VCaP (cell line): ENCODE measurements at regions not wholly inside any gene's neighbourhood (a gene's known extent, or its start where the extent isn't known, plus 50 kb on each side); places are given as distances from the start of the nearest gene placed in this dataset.

Experiments used
- H3K27ac ChIP-seq: fragments of 450-650 bp; 2 replicates; pipeline ENCODE4 v1.5.1; 2017
- TF ChIP-seq, protein P1 (sequence below): fragments of 450-650 bp; conservative IDR thresholded peaks from 2 replicates; pipeline ENCODE4 v1.5.1; 2017; ENCODE audit warnings: mild to moderate bottlenecking, moderate library complexity

DNA sequence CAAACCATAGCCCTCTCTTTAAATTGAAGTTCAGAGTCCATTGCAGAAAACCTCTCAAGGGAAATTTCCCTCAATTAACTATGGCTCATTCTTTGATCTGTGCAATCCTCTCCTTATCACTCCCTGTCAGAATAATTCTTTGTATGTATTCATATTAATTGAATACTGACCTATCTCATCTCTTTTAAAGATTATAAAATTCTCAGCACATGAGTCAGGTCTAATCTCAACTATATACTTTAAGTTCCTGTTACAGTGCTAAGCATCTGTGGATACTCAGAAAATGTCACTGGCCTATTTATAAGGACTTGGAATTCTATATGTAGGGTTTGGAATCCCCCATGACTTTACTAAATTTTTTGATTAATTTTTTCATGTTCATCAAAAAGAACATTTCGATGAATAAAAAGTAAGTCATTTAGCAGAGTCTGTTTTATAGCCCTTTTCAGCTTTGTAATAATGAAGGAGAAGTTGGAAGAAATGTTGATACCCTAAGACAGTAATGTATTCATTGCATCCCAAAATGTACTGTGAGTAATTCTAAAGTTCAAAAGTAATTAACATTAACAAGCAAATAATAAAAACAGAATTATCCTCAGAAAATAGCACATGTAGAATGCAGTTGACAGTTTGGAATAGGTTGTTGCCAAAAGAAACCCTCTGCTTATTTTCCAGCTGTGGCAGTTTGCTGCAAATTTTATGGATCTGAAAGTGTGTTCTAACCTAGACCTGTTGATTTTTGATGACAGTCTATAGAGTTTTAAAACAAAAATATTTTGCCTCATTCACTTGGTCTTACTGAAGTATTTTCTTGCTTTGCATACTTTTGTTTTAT is 503.4 kb upstream of the CBLB start:
- TF ChIP-seq, protein P1, sequence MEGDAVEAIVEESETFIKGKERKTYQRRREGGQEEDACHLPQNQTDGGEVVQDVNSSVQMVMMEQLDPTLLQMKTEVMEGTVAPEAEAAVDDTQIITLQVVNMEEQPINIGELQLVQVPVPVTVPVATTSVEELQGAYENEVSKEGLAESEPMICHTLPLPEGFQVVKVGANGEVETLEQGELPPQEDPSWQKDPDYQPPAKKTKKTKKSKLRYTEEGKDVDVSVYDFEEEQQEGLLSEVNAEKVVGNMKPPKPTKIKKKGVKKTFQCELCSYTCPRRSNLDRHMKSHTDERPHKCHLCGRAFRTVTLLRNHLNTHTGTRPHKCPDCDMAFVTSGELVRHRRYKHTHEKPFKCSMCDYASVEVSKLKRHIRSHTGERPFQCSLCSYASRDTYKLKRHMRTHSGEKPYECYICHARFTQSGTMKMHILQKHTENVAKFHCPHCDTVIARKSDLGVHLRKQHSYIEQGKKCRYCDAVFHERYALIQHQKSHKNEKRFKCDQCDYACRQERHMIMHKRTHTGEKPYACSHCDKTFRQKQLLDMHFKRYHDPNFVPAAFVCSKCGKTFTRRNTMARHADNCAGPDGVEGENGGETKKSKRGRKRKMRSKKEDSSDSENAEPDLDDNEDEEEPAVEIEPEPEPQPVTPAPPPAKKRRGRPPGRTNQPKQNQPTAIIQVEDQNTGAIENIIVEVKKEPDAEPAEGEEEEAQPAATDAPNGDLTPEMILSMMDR = no peak
- H3K27ac ChIP-seq = no peak overlapping the region

DNA sequence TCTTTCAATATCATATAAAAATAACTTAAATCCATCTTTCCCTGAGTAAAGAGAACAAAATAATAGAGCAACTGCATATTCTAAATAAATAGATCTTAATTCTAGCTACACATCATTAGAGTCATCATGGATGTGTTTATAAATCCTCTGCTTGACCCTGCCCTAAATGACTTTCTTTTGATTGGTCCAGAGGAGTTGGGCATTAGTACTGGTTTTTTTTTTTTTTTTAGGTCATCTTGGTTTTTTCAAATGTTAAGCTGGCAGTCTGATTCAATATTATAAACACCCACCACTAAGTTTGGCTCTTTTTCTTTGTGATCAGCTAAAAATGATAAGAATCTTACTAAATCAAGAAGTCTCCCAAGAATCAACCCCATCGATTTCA is 504.0 kb upstream of the CBLB start:
- TF ChIP-seq, protein P1 = no peak
- H3K27ac ChIP-seq = no peak overlapping the region

DNA sequence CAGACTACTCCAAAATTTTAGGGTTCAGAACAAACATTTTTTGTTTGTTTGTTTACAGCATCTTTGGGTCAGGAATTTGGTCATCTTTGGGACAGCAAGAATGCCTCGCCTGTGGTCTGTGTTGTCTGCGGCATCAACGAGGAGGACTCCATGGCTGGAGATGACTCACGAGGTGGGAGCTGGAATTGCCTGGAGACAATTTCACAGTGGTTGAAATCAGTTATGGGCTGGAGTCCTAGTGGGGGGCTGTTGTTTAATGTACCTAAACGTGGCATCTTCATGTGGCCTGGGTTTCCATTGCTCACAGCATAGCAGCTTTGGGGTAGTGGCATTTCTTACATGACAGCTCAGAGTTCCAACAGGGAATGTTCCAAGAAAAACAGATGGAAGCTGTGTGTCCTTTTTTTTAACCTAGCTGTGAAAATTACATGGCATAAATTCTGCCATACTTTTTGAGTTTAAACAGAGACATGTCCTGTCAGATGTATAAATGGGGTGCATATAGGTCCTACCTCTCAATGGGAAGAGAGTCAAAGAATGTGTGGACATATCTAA is 507.3 kb upstream of the CBLB start:
- TF ChIP-seq, protein P1 = no peak

DNA sequence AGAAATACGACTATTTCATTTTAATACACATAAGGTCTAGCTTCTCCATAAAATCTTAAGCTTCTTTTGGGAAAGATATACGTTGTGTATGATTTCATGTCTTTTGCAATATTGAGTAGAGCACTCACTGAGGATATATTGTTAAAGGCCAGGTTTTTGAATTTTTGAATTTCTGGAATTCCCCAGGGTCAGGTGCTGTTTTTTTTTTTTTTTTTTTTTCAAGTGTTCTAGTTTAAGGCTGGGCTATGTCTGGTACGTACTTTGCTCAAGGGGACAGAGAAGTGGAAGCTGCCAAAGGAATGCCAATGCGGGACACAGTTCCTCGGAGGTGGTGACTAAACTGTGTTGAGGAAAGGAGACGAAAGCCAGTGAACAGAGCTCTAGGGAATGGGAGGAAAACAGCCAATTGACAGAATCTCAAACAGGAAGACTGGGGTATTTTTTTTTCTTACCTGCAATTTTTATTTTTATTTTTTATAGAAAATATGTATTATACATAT is 510.5 kb upstream of the CBLB start:
- TF ChIP-seq, protein P1 = no peak

More for the DNA sequence above, 507.3 kb upstream of the CBLB start:
- no peak overlapping the region for H3K27ac ChIP-seq

DNA sequence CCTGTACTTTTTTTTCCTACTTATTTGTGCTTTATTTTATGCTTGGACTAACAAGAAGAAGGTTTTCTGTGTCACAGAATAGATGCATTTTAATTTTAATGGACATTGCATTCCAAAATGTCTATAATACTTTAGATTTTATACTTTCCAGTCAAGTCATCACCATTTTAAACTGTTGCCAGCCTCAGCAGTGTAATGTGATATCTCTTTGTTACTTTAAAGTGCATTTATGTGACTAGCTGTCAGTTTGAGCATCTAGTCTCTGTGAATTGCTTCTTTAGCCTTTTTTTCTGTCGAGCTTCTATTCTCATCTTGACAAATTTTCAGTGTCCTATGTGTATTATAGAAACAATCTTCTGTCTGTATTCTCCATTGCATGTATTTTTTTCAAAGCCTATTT is 511.4 kb upstream of the CBLB start:
- TF ChIP-seq, protein P1 = no peak
- no peak overlapping the region for H3K27ac ChIP-seq

More for the DNA sequence above, 510.5 kb upstream of the CBLB start:
- no peak overlapping the region for H3K27ac ChIP-seq

DNA sequence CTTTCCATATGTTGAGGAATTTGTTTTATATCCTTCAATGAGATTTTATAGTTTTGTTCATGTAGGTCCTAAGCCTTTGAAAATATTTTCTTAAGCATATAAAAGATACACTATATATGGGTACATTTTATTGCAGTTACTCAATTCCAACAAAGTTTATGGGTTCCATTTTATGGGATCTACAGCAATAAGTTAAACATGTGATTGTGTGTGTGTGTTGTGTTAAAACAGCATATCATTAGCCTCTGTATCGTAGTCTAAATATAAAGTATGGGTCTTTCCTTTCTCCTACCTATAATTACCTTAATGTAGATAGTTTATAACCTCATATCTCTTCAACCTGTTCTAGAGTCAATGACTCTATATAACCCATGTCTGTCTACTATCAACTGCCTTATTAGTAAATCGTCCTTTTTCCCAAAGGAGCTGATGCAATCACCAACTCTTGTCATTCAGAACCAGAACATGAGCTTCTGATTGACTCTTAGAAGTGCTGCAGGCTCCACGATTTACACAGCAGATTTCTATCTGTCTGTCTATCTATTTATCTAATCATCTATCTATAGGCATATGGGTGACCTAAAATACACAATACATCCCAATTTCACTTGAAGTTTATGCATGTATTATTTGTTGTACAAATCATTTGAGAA is 512.6 kb upstream of the CBLB start:
- no peak overlapping the region for H3K27ac ChIP-seq
- TF ChIP-seq, protein P1 = no peak

DNA sequence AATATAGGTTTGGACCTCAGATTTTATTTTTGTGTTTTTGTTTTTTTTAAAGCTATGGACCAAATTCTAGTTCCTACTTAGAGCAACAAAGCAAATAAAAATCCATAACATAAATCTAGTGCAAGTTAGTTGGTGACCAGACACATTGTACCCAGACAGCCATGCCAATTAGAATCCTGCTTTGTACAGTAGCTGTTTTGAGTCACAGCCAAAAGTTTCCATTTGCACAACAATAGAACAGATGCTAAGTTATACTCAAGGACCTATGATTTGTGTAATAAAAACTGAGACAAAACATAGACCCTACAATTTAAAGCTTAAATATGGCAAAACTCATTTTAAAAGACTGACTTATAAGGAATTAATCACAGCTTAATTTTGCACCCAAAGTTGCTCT is 513.1 kb upstream of the CBLB start:
- TF ChIP-seq, protein P1 = no peak
- H3K27ac ChIP-seq = no peak overlapping the region
